ENCODE measurements at regions not wholly inside any gene's neighbourhood (a gene's known extent, or its start where the extent isn't known, plus 50 kb on each side); places are given as distances from the start of the nearest gene placed in this dataset.

DNA sequence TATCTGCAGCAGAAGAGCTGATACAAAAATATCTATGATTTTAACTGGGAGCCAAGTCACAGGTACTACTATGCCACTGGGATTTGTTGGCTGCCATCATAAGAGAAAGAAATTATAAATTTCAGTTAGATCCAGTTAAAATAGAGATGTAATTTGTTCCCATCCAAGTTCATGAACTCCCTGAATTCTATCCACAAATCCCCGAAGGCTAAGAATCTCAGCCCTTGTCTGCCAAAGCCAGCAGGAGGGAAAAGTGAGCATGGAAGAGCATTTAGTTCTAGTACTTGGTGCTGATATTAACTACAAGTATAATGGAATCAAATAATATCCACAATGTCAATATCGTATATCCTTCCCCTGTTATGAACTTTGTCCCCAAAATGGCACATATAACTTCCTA, 801.1 kb upstream of the CXADR start:
- H3K4me3 ChIP-seq (ENCODE audit: low read depth, low read length, poor library complexity, severe bottlenecking) = no peak overlapping the region
- CTCF ChIA-PET = no interaction called here
- no peak for TF ChIP-seq EZH2 (IDR thresholded peaks at IDR 0.05; ENCODE audit: borderline replicate concordance, low read depth, low read length, poor library complexity, severe bottlenecking)
- TF ChIP-seq, protein P1, sequence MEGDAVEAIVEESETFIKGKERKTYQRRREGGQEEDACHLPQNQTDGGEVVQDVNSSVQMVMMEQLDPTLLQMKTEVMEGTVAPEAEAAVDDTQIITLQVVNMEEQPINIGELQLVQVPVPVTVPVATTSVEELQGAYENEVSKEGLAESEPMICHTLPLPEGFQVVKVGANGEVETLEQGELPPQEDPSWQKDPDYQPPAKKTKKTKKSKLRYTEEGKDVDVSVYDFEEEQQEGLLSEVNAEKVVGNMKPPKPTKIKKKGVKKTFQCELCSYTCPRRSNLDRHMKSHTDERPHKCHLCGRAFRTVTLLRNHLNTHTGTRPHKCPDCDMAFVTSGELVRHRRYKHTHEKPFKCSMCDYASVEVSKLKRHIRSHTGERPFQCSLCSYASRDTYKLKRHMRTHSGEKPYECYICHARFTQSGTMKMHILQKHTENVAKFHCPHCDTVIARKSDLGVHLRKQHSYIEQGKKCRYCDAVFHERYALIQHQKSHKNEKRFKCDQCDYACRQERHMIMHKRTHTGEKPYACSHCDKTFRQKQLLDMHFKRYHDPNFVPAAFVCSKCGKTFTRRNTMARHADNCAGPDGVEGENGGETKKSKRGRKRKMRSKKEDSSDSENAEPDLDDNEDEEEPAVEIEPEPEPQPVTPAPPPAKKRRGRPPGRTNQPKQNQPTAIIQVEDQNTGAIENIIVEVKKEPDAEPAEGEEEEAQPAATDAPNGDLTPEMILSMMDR (conservative IDR thresholded peaks at IDR 0.05; ENCODE audit: low read depth, low read length) = no peak
- H3K36me3 ChIP-seq (ENCODE audit: insufficient read depth, low read length, poor library complexity, severe bottlenecking) = no peaks in the 10 kb centered on the region
- POLR2A ChIA-PET (ENCODE audit: low non-redundant PET) = no interaction called here
- no TSS peak for BruUV-seq (replicated peaks)
- no peak for DNase-seq (ENCODE audit: low spot score)
- no peaks in the 10 kb centered on the region for H3K27me3 ChIP-seq (replicated peaks; ENCODE audit: insufficient read depth, low read depth, low read length, poor library complexity)
- no peaks in the 10 kb centered on the region for H3K4me1 ChIP-seq (ENCODE audit: insufficient read depth, low read length, poor library complexity, severe bottlenecking)
- no peak overlapping the region for H3K27ac ChIP-seq (ENCODE audit: low read depth, low read length, poor library complexity, severe bottlenecking)
- peaks cover 26% of the 10 kb centered on the region for H3K9me3 ChIP-seq (ENCODE audit: low read depth, low read length, poor library complexity, severe bottlenecking)
- intact Hi-C loops (cut with micrococcal nuclease; ENCODE audit: unreplicated experiment) = no loop called here

DNA sequence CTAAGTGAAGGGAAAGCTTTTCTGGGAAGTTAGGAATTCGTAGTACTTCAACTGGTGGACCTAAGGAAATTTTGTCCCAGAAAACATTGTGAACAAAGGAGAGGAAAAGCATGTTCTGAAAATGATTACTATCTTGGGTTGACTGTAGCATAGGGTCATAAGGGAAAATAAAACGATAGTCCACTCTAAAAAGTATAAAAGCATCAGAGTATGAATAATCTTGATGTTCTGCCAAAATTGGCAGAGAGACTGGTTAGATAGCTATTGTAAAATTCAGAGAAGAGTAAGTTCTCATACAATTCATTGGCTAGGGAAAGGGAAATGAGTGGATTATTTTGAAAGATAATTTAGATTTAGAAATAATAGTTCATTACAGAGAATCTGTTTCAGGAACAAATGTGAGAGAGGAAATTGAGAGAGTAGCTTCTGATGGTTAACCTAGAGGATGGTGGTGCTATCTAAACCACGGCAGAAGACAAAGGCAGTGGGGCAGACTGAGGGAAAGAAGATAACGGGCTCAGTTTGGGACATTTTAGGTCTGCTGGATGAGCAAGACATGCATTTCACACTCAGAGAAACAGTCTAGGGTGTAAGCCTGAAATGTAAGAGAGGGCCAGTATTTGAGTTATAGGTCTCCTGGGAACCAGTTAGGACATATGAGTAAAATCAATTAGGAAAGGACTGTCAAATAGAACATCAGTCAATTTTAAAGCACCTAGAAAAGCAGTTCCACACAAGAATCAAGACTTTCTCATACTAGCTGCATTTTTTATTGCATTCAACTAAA, 799.3 kb upstream of the CXADR start:
- no peak overlapping the region for H3K27ac ChIP-seq (ENCODE audit: low read depth, low read length, poor library complexity, severe bottlenecking)
- POLR2A ChIA-PET (ENCODE audit: low non-redundant PET) = no interaction called here
- TF ChIP-seq, protein P1 (conservative IDR thresholded peaks at IDR 0.05; ENCODE audit: low read depth, low read length) = no peak
- no peak for TF ChIP-seq EZH2 (IDR thresholded peaks at IDR 0.05; ENCODE audit: borderline replicate concordance, low read depth, low read length, poor library complexity, severe bottlenecking)
- no TSS peak for BruUV-seq (replicated peaks)
- no peaks in the 10 kb centered on the region for H3K4me1 ChIP-seq (ENCODE audit: insufficient read depth, low read length, poor library complexity, severe bottlenecking)
- H3K4me3 ChIP-seq (ENCODE audit: low read depth, low read length, poor library complexity, severe bottlenecking) = no peak overlapping the region
- peak; percentile 1 for DNase-seq (ENCODE audit: low spot score)
- CTCF ChIA-PET = no interaction called here
- peaks cover 16% of the 10 kb centered on the region for H3K9me3 ChIP-seq (ENCODE audit: low read depth, low read length, poor library complexity, severe bottlenecking)
- intact Hi-C loops (cut with micrococcal nuclease; ENCODE audit: unreplicated experiment) = no loop called here
- H3K36me3 ChIP-seq (ENCODE audit: insufficient read depth, low read length, poor library complexity, severe bottlenecking) = no peaks in the 10 kb centered on the region
- no peaks in the 10 kb centered on the region for H3K27me3 ChIP-seq (replicated peaks; ENCODE audit: insufficient read depth, low read depth, low read length, poor library complexity)

DNA sequence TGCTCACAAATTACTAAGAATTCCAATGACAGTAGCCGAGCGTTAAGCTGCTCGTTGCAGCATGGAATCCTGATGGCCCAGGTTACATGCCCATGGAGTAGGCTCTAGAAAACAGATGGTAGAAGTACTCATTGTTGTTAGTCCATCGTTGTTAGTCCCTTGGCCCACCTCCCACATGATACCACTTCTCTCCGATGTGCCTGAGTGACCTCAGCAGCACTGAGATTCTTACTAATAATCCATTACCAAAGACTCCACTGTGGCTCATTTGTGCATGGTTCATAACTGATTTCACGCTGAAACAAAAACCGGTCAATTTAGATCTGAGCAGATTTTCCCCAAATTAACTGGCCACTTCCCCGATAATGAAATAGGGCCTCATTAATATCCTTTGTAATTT, 772.3 kb upstream of the CXADR start:
- ChIA-PET CTCF (no interaction called here), POLR2A (ENCODE audit: low non-redundant PET) (no interaction called here)
- no peak for TF ChIP-seq EZH2 (IDR thresholded peaks at IDR 0.05; ENCODE audit: borderline replicate concordance, low read depth, low read length, poor library complexity, severe bottlenecking)
- TF ChIP-seq, protein P1 (conservative IDR thresholded peaks at IDR 0.05; ENCODE audit: low read depth, low read length) = no peak
- BruUV-seq (replicated peaks) = no TSS peak
- Histone ChIP-seq H3K36me3 (ENCODE audit: insufficient read depth, low read length, poor library complexity, severe bottlenecking) (no peaks in the 10 kb centered on the region), H3K27ac (ENCODE audit: low read depth, low read length, poor library complexity, severe bottlenecking) (no peak overlapping the region), H3K27me3 (replicated peaks; ENCODE audit: insufficient read depth, low read depth, low read length, poor library complexity) (no peaks in the 10 kb centered on the region), H3K9me3 (ENCODE audit: low read depth, low read length, poor library complexity, severe bottlenecking) (peaks cover 24% of the 10 kb centered on the region), H3K4me1 (ENCODE audit: insufficient read depth, low read length, poor library complexity, severe bottlenecking) (no peaks in the 10 kb centered on the region), H3K4me3 (ENCODE audit: low read depth, low read length, poor library complexity, severe bottlenecking) (no peak overlapping the region)
- DNase-seq (ENCODE audit: low spot score) = no peak
- intact Hi-C loops (cut with micrococcal nuclease; ENCODE audit: unreplicated experiment) = no loop called here

Data from A673 (cell line).